Inflammatory macrophage treated with lipopolysaccharide for 1 hour (primary cell): ENCODE measurements at regions not wholly inside any gene's neighbourhood (a gene's known extent, or its start where the extent isn't known, plus 50 kb on each side); places are given as distances from the start of the nearest gene placed in this dataset.
"Not testable (repeated sequence)": the region's sequence is repeated elsewhere in the genome, so short reads cannot be mapped to it uniquely, and the experiment has no call there.

Source experiments
- DNase-seq, 2 donors: peaks; one replicate each; pipeline ENCODE4 v3.0.0-alpha.2; 2020 to 2022

DNA sequence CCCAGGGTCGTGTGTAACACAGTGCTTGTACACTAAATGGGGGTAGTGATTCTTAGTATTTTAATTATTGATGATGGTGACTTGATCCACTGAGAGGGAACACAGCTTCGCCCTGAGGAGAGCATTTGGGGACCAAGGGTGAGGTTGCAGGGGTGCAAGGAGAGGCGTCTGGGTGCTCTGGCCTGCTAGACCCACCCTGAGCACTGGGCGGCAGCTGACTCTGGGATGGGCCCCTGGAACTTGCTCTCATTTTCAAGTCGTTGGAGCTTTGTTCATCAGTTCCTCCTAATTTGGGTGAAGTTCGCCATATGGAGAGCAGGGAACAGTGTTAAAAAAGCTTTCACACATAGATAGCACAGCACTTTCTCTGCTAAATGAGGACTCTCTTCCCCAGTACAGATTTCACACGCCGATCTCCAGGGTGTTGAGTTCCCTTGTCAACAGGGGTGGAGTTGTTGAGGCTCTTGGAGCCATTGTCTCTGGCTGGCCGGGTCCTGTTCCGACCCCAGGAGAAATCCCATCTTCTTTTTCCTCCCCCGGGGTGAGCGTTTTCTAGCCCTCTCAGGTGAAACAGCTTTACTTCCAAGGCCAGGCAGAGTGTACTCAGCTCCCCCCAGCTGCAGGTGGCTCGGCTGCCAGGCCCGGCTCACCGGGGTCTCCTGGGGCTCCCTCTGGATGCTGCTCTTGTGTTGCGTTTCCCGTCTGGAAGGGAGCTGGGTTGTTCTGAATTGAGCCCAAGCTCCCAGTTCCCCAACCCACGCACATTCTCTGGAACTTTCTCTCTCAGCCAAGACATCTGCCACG, 367.4 kb downstream of the RPS6KC1 start:
- DNase-seq: no peak

DNA sequence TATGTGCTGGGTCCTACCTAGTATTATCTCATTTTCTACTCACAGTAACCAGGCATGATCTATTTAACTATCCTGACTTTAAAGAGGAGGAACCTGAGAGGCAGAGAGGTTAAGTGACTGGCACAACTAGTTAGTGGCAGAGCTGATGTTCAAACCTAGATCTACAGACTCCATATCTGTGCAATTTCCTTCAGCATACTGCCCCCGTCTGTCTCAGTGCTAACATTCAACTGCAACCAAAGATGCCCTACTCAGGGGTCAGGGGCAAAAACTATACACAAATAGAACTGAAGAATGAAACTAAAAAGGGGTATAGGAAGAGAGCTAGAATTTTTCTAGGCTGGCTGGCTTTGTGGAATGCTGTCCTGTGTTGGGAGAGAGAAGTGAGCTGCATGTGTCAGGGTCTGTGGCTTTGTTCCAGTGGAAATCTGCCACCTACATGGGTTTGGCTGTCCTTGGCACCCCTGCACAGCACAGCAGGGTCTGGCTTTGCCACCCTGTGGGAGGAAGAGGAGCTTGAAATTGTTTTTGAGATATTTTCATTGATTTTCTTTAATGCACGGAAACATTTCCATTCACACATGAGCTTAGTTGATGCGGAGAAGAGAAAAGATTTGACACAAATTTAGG, 368.5 kb downstream of the RPS6KC1 start:
- no peak for DNase-seq

DNA sequence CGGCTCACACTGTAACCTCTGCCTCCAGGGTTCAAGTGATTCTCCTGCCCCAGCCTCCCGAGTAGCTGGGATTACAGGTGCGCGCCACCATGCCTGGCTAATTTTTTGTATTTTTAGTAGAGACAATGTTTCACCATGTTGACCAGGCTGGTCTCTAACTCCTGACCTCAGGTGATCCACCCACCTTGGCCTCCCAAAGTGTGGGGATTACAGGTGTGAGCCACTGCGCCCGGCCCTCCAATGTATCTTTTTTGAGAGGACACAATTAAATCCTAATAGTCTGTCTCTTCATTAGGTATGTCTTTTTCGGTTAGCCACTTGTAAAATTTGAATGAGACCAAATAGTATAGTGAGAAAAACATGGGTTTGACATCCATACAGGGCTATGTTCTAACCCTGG, 370.1 kb downstream of the RPS6KC1 start:
- not testable (repeated sequence) for DNase-seq

DNA sequence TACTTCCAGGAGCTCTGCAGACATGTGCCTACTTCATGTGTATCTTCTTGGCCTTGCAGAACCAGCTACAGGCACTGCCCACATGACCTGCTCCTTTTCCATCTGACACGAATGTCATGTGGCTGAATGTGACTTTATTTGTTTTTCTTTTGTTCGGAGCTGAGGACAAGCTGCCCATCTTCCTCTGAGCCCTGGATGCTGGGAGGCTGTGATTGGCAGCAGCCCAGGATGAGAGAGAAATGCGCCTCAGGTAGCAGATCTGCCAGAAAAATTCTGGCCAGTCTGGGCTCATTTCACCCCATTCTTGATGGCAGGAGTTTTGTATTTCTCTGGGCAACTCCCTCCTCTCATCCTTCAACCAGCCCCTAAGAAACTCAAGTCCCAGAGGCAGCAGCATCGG, 372.0 kb downstream of the RPS6KC1 start:
- no peak for DNase-seq

DNA sequence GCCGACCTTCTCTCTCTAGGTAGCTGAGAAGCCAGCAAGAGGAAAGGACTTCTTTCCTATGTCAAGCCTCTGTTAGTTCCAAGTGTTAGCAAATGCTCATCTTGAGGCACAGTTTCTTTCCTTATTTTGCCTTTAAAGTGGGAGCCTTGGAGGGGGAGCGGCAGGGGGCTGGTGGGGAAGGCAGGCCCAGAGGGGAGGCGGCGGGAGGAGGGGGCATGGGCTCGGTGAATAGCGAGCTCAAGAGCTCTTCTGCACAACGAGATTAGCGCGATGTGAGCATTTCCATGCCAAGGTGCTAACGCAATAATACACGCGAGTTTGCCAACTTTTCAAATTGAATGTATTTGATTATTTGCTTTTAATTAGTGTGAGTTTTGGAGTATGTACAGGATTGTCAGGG, 372.6 kb downstream of the RPS6KC1 start:
- DNase-seq: no peak

DNA sequence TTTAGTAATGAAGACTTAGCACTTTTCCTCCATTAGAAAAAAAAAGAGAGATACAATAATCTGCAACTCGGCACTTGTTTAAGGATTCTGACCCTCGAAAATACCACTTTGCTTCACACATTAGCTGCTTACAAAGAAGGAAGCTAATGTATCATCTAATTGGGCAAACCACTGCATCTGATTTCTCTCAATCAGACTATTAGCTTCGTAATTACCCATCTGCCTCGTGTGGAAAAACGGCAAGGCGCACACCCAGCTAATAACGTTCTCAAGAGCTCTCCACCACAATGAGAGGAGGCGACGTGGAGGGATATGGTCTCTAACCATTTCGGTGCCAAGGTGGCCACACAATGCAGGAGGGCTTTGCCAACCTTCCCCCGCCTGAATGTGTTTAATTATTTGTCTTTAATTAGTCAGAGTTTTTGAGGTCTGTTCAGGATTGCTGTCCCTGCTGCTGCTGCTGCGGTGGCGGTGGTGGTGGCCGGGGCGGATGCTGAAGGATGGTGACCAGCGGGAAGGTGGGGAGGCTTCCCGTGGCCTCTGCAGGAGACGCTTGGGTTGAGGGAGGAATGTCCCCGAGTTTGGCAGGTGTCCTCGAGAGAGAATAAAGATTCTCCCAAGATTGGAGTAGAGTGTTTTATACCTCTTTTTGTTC, 374.5 kb downstream of the RPS6KC1 start:
- no peak for DNase-seq

DNA sequence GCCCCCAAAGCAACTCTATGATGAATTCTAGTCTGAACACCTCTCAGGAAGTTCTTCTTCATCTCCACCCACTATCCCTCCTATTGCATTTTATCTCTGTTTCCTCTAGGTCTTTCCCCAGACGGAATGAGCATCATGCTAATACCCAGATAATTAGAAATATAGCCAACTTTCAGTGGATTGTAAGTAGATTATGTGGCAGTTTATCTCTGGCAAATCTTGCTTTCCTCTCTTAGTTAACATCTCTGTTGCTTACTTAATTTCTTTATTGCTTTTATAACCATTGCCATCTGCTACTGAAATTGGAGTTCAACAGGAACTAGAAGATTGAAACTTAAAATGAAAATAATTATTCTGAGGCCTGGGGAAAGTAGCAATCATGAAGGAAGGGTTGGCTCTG, 378.6 kb downstream of the RPS6KC1 start:
- DNase-seq: no peak

DNA sequence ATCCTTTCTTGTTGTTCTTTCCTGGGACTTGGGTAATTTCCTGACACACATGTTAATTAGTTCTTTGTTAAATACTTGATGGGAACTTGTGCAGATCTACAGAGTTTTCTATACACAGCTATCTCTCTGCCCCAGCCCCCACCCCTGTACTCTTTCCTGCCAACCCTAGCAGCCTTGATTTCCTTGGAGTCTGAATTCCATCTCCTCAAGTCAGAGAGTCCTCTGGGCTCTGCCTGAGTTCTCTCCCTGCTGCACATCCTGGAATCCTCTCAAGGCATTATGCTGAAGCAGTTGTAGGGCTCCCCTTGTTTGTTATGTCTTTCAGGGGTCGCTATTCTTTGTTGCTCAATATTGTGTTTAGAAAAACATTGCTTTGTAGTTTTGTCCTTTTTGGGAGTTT, 384.7 kb downstream of the RPS6KC1 start:
- no peak for DNase-seq

DNA sequence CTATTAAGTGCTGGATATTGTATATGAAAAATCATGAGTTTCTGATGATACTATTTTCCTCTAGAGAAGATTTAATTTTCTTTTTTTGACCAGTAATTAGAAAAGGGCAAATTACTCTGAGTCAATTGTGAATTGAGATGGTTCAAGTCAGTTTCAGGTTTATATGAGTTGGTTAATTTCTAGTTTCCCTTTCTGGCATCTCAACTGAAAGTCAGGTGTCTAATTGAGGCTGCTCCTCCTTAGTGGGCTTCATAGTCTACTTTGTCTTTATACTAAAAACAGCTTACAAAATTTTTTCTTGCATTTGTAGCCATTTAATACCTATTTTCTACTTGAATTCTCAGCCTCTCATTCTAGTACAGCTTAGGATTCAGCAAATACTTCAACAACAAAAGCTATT, 387.3 kb downstream of the RPS6KC1 start:
- DNase-seq: no peak

DNA sequence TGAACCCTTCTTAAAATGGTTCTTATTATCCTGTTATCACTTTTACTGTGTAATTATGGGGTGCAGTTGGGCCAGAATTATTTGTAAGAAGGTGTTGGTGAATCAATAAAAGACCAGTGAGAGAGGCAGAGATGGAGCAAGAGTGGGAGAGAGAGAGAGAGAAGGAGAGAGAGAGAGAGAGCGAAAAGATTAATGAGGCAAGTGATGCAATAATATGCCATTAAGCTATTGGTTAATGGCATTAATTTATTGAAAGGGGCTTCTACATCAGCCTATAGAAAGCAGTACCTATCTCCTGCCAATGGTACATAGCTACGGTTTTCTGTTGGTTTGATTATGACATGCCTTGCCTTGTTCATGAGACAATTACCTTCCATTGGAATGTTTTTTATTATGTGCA, 388.7 kb downstream of the RPS6KC1 start:
- no peak for DNase-seq

DNA sequence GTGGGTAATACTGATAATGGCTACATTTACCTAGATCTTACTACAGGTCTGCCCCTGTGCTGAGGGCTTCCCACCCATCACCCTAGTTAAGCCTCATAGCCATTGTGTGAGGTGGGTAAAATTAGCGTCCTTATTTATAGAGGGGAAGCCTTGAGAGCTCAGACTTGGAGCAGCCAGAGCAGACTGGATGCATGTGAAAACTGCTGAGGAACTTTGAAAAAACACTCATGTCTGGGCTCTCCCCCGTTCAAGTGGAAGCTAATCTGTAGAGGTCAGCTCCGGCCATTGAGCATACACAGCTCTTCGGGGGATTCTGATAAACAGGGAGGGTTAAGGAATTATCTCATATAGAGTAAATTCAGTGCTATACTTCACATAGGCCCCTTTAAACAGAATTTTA, 389.7 kb downstream of the RPS6KC1 start:
- no peak for DNase-seq

DNA sequence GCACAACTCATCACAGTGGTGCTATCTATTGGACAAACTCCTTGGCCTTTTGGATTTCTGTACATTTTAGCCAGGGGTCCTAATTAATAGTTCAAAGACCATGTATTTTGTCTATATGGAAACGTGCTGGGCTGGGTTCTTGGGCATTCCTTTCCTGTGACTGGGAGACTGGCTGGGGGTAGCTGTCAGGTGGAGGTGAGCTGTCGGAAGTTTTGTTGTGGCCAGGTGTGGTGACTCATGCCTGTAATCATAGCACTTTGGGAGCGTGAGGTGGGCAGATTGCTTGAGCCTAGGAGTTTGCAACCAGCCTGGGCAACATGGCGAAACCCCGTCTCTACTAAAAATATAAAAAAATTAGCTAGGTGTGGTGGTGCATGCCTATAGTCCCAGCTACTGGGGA, 392.4 kb downstream of the RPS6KC1 start:
- no peak for DNase-seq

DNA sequence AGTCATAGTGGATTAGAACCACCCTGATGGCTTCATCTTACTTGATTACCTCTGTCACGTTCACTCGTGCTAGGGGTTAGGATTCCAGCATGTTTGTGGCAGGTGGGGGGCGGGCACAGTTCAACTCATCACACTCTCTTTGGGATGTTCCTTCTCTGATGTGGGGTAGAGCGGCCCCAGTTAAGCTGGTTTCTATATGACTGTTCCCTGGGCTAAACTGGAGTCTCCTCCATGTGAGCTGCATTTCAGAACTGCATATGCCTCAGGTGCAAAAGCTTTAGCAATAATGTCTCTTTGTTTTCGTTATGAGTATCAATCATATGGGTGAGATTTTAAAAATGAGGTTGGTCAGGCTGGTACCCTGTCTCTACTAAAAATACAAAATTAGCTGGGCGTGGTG, 393.2 kb downstream of the RPS6KC1 start:
- DNase-seq: no peak

DNA sequence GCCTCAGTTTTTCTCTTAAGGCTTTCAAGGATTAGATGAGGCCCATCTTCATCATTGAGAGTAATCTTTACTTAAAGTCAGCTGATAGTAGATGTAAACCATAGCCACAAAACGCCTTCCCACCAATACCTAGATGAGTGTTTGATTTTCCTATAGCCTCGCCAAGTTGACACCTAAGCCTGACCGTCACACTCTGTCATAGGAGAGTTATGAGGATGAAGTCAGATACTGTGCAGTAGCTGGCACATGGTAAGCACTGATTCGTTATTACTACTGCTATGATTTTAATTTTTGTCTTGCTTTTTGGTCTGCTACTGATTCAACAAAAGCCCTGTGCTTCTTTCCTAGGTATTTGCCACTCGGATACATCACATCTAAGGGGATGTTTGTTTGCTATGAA, 395.5 kb downstream of the RPS6KC1 start:
- no peak for DNase-seq

DNA sequence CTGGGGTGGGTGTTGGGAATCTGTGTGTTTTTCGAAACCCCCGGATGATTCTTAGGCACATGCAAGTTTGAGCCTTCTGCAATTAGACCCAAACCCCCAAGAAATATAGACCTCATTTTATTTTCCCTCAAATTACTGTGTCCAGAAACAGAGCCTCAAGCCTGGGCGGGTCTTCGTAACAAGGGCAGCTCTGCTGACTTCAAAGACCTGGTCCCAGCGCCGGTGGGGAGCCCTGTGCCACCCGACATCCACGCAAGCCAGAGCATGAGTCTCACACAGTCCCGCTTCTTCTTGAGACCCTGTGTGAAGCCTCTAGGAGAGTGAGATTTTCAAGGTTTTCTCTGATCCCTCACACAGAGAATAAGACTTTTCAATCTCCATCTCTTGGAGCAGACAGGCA, 397.3 kb downstream of the RPS6KC1 start:
- DNase-seq: no peak

DNA sequence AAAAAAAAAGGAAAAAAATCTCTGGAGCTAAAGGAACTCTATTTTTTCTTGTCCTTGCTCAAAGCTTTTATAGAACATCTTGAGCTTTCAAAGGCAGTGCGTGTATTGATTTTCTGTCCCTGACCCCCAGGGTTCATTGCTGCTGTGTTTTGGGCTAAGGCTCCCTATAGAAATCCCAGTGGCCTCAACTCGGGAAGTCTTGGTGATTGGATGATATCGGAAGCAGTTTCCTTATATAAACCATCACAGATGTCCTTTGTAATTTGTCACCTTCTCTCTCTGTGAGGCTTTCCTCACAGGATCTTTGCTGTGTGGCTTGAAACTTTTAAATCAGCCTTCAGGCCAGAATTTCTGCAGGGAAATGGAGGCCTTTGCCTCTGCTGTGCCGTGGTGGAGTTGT, 397.7 kb downstream of the RPS6KC1 start:
- no peak for DNase-seq

DNA sequence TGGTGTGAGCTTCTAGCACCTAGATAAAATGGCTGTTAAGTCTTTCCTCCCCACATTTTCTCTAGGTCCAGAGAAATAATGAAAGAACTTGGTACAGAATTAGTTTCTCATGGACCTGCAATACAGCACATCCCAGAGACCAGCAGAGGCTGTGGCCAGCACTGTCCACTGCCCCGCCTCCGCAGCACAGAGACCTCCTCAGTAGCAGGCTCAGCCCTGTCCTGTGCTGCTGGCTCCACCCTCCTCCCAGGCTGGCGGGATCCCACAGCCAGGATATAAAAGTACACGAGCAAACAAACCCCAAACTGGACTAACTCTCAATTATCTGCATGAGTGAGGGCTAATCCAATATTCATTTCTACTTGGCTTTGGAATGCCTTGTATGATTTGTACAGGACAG, 401.5 kb downstream of the RPS6KC1 start:
- no peak for DNase-seq

DNA sequence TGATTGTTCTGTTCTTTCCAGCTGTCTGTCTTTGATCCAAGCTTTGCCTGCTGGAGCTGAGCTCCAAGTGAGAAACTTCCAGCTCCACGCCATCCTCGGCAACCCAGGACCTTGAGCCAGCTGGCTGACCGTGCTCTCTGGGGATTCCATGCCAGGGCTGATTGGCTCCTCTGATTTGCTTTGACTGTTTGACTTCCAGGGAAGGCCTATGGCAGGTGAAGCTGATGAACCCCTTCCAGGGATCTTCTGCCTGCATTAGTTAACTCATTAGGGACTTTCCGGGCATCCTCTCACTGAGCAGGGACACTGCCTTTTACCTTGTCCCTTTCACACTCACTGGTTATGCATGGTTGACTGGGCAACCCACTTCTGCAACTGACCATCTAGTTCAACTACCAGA, 406.1 kb downstream of the RPS6KC1 start:
- DNase-seq: no peak

DNA sequence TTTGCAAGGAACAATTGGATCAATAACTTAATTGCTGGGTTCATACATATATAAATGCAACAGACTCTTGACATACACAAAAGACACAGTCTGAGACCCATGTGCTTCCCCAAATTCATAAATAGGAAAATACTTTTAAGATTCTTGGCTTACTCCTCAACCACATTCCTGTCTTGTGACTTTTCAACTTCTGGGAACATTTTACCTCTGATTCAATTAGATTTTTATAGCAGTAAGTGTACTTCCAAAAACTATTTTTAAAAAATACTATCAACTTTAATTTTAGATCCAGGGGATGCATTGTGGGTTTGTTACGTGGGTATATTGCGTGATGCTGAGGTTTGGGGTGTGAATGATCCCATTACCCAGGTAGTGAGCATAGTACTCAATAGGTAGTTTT, 406.7 kb downstream of the RPS6KC1 start:
- no peak for DNase-seq

DNA sequence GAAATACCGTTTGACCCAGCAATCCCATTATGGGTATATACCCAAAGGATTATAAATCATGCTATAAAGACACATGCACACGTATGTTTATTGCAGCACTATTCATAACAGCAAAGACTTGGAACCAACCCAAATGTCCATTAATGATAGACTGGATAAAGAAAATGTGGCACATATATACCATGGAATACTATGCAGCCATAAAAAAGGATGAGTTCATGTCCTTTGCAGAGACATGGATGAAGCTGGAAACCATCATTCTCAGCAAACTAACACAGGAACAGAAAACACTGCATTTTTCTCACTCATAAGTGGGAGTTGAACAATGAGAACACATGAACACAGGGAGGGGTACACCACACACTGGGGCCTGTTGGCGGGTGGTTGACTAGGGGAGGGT, 411.3 kb downstream of the RPS6KC1 start:
- DNase-seq: not testable (repeated sequence)

DNA sequence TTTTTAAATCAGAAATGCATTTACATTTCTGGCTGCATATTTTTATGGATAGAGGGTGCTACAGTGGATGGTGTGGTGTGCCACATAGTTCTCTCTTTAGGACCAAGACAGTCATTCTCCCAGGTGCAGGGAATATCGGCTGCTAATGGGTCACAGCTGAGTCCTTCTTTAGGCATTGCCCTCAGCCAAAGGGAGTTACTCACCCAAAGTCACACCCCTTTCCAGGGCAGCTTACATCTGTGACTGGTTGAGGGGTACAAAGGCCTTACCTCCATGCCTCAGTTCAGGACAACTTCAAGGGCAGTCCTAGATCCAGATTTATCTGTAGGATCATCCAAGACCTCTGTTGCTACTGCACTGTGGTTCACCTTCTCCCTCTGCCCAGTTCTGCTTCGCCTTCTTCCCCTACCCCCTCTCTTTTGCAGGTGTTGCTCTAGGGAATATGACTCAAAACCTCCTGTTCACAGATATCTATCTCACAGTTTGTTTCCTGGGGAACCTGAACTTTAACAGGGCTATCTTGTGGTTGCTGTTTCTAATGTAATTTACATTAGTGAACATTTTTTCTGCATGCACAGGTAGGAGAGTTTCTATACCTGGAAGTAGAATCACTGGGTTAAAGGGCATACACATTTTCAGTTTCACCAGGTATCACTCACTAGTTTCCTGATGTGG, 413.9 kb downstream of the RPS6KC1 start:
- DNase-seq: no peak

DNA sequence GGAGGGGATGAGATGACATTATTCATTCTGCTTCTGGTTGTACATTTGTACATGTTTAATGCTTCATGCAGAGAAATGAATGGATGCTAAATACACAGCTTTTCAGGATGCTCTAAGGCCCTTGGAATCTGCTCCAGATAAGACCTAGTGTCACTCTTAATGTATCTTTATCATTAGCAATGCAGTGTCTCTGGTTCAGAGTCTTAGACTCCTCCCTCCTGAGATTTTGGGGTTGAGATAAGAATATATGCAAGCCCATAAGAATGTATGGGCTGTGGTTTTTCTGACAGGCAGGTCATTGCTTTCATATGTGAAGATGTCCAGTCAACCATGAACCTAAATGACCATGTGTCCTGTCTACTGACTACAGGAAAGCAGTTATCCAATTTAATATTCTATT, 415.5 kb downstream of the RPS6KC1 start:
- DNase-seq: no peak

DNA sequence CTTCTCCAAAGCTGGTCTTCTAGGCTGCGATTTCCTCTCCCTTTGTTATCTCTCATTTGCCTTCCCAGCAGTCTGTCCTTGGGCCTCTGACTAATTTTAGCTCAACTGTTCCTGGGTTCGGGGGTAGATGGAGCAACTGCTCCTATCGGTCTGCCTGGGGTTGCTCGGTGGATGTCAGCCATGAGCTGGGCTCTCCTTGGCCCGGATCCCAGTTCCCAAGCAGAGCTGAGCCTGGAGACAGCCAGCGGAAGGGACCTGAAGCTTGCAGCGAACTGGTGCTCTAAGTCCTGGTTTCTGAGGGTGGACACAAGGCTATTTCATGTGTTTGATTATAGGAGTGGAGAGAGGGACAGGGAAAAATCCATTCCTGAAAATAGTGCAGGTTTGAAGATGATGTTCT, 423.0 kb downstream of the RPS6KC1 start:
- DNase-seq: no peak

DNA sequence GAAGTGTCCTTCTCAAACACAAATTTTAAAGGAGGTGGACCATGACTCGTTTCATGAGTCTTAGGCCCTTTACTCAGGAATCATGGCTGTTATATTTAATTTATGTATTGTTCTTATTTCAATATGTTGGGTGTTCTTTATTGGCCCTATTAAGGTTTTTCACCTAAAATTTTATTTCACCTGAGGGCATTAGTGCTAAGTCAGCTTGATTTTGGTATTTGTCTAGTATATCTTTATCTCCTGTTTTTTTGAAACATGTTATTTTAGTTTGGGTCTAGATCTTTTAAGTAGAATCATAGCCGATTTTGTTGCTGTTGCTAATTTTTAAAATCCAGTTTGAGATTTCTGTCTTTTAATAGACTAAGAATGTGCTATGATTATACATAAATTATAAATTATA, 430.4 kb downstream of the RPS6KC1 start:
- no peak for DNase-seq
